ENCODE measurements at regions not wholly inside any gene's neighbourhood (a gene's known extent, or its start where the extent isn't known, plus 50 kb on each side); places are given as distances from the start of the nearest gene placed in this dataset.

- TF ChIP-seq EP300 (IDR thresholded peaks at IDR 0.05) (no peak), POLR2A (IDR thresholded peaks at IDR 0.05) (no peak), CTCF (IDR thresholded peaks at IDR 0.05) (no peak)
- no peak for DNase-seq
- Histone ChIP-seq H3K27ac (no peak overlapping the region), H3K27me3 (no peaks in the 10 kb centered on the region), H3K4me3 (no peak overlapping the region), H3K36me3 (no peaks in the 10 kb centered on the region), H3K9me3 (no peaks in the 10 kb centered on the region), H3K4me1 (ENCODE audit: insufficient read depth) (no peaks in the 10 kb centered on the region)
- WGBS, 3 donors = 2 to 4% (median 3%) methylated on average over 3 of the region's 3 CpGs
- intact Hi-C loops (cut with DNase I) = no loop called here
These were observed 193.9 kb downstream of the PHETA1 start for GRCh38 chr12:111174961-111175345.

GRCh38 chr12:111174251-111174960, 194.5 kb downstream of the PHETA1 start:
- Histone ChIP-seq H3K27me3 (no peaks in the 10 kb centered on the region), H3K9me3 (no peaks in the 10 kb centered on the region), H3K27ac (no peak overlapping the region), H3K4me3 (no peak overlapping the region), H3K36me3 (no peaks in the 10 kb centered on the region), H3K4me1 (ENCODE audit: insufficient read depth) (no peaks in the 10 kb centered on the region)
- WGBS, 3 donors = 58 to 65% (median 61%) methylated on average over 8 of the region's 8 CpGs
- TF ChIP-seq POLR2A (IDR thresholded peaks at IDR 0.05) (no peak), EP300 (IDR thresholded peaks at IDR 0.05) (no peak), CTCF (IDR thresholded peaks at IDR 0.05) (no peak)
- DNase-seq = no peak
- intact Hi-C loops (cut with DNase I) = no loop called here

- WGBS, 3 donors = 75 to 94% (median 80%) methylated on average over 3 of the region's 3 CpGs
- TF ChIP-seq EP300 (IDR thresholded peaks at IDR 0.05) = no peak
- TF ChIP-seq CTCF (IDR thresholded peaks at IDR 0.05) = no peak
- no peak for TF ChIP-seq POLR2A (IDR thresholded peaks at IDR 0.05)
- H3K36me3 ChIP-seq = no peaks in the 10 kb centered on the region
- H3K4me3 ChIP-seq = no peak overlapping the region
- DNase-seq = no peak
- intact Hi-C loops (cut with DNase I) = no loop called here
- H3K9me3 ChIP-seq = no peaks in the 10 kb centered on the region
- no peaks in the 10 kb centered on the region for H3K27me3 ChIP-seq
- H3K4me1 ChIP-seq (ENCODE audit: insufficient read depth) = no peaks in the 10 kb centered on the region
- H3K27ac ChIP-seq = no peak overlapping the region
These were observed 195.1 kb downstream of the PHETA1 start for GRCh38 chr12:111173836-111174235.

GRCh38 chr12:111173391-111173790, 195.5 kb downstream of the PHETA1 start:
- Histone ChIP-seq H3K4me1 (ENCODE audit: insufficient read depth) (no peaks in the 10 kb centered on the region), H3K9me3 (no peaks in the 10 kb centered on the region), H3K4me3 (no peak overlapping the region), H3K27me3 (no peaks in the 10 kb centered on the region), H3K27ac (no peak overlapping the region), H3K36me3 (no peaks in the 10 kb centered on the region)
- 82 to 89% (median 89%) methylated on average over 5 of the region's 5 CpGs for WGBS, 3 donors
- no peak for DNase-seq
- intact Hi-C loops (cut with DNase I) = no loop called here
- no peak for TF ChIP-seq POLR2A (IDR thresholded peaks at IDR 0.05)
- TF ChIP-seq CTCF (IDR thresholded peaks at IDR 0.05) = no peak
- no peak for TF ChIP-seq EP300 (IDR thresholded peaks at IDR 0.05)

All from ovary (tissue), 7 donors.